ENCODE measurements at regions not wholly inside any gene's neighbourhood (a gene's known extent, or its start where the extent isn't known, plus 50 kb on each side); places are given as distances from the start of the nearest gene placed in this dataset.
"Not testable (repeated sequence)": the region's sequence is repeated elsewhere in the genome, so short reads cannot be mapped to it uniquely, and the experiment has no call there.

- DNase-seq = no peak
Measured at GRCh38 chr6:6875818-6876470, 231.8 kb upstream of the RREB1 start.

- not testable (repeated sequence) for DNase-seq
Measured at GRCh38 chr6:6877792-6878191, 230.0 kb upstream of the RREB1 start.

DNA sequence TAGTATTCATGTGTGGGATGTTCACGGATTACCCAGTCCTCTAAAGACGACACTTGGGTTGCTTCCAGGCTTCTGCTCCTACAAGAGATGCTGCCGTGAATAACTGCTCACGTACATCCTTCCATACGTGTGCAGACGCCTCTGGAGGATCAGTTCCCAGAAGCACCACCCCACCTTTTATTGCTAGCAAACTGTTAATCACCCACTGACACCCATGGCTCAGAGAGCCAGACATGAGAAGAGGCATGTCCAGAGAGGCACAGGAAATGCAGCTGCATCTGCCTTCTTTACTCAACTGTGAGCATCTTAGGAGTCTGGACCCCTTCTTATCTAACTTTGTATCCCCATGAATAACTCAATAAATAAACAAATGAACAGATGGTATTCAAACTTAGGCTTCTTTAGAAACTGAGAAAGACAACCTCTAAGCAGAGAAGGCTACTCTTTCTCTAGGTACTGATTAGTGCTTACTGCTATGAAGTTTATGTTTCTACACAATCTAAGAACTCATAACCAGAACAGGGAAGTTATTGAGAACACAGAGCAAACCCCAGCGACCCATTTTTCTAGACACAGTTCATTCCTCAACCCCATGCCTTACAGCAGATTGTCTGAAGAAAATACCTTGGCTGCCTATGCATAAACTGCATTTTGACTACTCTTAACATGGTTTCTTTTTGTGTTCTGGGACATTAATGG, 228.7 kb upstream of the RREB1 start:
- DNase-seq = no peak

DNA sequence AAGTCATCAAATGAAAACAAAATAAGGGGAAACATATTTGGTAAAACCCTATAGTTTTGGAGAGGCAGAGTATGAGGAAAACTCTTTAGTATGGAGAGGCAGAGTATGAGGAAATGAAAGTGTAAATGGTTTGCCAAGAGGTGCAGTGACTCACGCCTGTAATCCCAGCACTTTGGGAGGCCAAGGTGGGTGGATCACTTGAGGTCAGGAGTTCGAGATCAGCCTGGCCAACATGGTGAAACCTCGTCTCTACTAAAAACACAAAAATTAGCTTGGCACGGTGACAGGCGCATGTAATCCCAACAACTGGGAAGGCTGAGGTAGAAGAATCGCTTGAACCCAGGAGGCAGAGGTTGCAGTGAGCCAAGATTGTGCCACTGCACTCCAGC, 228.2 kb upstream of the RREB1 start:
- DNase-seq = not testable (repeated sequence)

- no peak for DNase-seq
Measured at GRCh38 chr6:6880745-6881437, 226.9 kb upstream of the RREB1 start.

DNA sequence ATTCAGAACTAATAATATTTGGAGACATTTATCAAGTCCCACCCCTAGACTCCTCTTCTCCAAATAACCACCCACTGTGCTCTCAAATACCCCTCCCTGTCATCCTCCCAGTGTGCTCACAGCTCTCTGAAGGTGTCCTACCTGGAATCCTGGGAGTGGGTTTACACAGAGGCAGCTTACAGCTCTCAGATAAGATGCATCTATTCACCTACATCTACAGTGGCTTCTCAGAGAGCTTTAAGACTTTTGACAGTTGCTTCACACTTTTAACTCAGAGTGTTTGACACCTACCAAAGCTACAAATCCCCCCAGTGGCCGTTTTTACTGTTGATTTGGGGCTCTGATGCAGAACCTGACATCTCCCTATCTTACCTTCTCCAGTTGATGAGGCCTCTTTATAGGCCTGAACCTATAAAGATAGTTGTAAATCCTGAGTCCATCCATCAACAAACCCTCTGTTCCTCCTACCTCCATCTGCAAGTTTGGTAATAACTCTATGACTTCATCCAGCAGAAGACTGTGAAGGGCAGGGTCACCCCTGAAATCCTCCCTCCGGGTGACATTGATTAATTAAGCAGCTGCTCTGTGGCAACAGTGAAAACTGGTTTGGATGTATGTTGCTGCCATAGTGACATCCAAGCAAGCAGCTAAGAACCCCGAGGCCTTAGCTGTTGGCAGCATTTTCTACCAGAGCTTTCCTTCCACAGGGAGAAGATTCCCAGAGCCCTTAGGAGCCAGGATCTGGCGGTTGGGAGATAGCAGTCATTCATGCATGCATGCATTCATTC, 226.1 kb upstream of the RREB1 start:
- no peak for DNase-seq

GRCh38 chr6:6882592-6882991, 225.2 kb upstream of the RREB1 start:
- no peak for DNase-seq

GRCh38 chr6:6883011-6883410, 224.8 kb upstream of the RREB1 start:
- no peak for DNase-seq

GRCh38 chr6:6884193-6884627, 223.6 kb upstream of the RREB1 start:
- no peak for DNase-seq

GRCh38 chr6:6884916-6885315, 222.8 kb upstream of the RREB1 start:
- DNase-seq = no peak

GRCh38 chr6:6885521-6886170, 222.1 kb upstream of the RREB1 start:
- no peak for DNase-seq

GRCh38 chr6:6886171-6886885, 221.4 kb upstream of the RREB1 start:
- DNase-seq = no peak

DNA sequence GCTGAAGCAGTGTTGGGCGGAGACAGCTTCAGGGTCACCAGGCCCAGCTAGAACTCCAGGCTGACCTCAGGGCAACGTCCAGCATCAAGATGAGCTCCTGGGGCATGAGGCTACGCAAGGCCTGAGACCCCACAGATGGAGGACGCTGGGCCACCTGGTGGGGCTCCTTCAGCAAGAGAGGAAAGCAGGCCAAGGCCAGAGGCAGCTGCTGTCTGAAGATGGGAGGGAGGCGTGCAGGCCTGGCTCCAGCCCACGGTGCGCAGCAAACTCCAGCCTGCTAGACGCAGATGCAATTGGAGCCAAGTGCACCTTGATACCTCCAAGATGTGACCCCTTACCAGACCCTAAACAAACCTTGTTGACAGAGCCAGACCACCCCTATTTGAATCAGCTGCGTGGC, 220.9 kb upstream of the RREB1 start:
- no peak for DNase-seq

DNA sequence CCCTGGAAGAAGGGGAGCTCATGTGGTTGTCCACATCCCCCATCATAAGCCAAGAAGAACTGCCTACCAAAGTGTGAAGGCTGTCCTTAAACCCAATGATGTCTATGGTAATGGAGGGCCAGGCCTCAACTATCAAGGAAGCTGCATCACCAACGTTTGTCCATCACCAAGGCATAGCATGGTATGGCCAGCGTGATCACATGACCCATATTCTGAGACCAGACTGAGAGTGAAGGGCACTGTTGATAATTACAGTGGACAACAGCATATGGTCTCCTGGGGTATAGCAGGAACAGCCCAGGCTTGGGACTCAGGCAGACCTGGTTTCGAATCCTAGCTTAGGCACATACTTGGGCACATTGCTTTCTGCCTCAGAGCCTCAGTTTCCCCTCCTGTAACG, 218.2 kb upstream of the RREB1 start:
- DNase-seq = no peak

- no peak for DNase-seq
Measured at GRCh38 chr6:6890400-6890858, 217.3 kb upstream of the RREB1 start.

DNA sequence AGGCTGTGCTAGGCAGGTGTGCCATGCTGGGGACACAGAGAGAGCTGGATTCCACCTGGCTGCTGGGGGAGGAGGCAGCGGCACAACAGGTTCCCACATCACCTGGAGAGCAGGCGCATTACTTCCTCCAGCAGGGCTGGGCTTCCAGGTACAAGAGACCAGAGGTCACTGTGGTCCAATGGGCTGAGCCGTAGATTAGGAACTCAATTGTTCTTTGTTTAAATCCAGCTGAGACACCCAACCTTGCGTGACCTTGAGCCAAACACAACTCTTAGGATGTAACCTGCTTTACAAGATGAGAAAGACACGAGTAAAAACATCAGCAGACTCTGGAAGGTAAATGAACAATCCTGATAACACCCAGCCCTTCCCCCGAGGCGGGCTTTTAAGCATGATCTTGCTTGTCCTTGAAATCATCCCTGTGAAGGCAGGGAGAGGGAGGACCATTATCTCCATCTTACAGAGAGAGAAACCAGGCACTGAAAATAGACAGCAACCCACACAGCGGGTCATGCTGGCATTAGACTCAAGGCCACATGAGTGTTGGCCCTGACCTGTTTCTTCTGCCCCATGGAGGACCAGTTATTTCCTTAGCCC, 216.5 kb upstream of the RREB1 start:
- DNase-seq = no peak

DNA sequence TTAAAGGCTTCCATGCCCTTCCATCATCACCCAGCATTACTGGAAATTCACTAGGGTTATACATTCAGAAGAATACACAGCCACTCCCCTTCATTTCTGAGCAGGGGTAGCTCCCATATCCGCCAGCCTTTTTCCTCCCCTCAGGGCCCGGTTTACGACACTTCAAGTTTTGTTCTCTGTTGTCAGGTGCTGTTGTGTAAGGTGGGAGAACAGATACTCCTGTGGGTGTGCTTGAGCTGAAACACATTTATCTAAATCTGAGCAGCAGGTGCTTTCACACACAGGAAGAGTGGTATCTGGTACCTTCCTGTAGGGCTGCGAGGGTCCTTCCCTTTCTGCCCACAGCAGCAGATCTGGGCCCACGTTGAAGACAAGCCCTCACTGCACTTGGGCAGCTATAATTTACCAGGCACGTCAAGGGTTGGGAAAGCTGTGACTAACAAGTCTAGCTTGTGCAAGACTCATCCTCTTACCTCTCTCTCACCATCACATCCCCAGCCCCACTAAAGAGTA, 215.8 kb upstream of the RREB1 start:
- no peak for DNase-seq

DNA sequence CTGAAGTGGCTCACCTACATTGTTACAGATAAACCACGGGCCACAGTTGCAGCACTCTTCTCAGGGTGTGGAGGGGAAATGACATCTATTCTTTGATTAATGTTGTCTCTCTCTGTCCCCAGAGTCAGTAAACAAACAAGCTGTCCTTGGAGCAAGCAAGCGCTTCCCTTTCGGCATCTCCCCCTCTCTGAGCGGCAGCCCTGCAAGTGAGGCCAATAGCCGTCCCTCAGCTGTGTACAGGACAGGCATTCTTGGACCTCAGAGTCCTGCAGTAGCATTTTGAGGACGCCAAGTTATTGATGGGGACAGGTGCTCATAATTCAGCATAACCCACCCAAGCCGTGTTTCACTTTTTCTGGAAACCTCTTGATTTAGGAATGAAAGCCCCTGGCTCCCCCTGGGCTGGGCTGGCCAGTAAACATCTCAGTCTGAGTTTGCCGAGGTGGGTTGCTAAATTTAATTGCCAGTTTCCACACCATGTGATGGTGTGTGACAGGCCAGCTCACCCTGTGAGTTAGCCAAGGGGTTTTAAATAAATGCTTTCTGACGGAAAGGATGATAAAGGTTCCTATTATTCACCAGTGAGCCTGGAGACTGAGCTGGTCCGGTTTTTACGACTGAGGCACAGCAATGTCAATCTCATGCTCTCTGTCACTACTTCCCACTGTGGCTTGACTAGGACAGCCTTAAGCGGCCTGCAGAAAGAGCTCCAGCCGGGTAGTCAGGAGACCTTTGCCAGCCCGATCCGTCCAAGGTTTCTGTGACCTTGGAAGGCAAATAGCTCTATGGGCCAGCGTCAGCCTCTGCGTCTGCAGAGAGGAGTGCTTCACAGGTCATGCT, 214.8 kb upstream of the RREB1 start:
- no peak for DNase-seq

DNA sequence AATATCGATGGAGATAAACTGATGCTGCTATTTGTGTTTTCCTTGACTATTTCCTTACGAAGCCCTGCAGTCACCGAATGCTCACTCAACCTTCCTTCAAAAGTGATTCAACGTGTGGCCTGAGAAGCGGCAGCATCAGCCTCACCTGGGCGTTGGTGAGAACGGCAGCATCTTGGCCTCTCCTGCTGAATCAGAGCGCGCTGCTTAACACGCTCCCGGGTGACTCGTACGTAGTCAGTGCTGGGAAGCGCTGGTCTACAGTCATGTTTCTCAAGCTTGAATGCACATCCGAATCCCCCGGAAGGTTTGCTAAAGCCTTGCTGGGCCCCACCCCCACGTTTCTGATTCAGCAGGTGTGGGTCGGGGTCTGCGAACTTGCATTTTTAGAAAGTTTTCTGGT, 214.1 kb upstream of the RREB1 start:
- no peak for DNase-seq

DNA sequence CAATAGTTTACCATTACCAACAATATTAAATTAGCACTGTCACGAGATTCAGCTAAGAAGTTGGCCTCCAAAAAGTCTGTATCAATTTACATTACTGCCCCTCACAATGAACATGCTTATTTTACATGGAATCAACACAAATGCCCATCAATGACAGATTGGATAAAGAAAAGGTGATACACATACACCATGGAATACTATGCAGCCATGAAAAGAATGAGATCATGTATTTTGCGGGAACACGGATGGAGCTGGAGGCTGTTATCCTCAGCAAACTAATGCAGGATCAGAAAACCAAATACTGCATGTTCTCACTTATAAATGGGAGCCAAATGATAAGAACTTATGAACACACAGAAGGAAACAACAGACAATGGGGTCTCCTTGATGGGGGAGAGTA, 211.8 kb upstream of the RREB1 start:
- no peak for DNase-seq
